Nephron progenitor cell (in vitro differentiated cells): ENCODE measurements at regions not wholly inside any gene's neighbourhood (a gene's known extent, or its start where the extent isn't known, plus 50 kb on each side); places are given as distances from the start of the nearest gene placed in this dataset.
"Not testable (repeated sequence)": the region's sequence is repeated elsewhere in the genome, so short reads cannot be mapped to it uniquely, and the experiment has no call there.

Experiments used
- DNase-seq: peaks from one replicate; pipeline ENCODE4 v3.0.0; 2021
- H3K27ac Mint-ChIP-seq: 2 replicates; pipeline ENCODE4 v1.8.0; 2021; ENCODE audit warnings: mild to moderate bottlenecking, moderate library complexity, mixed read lengths
- H3K27me3 Mint-ChIP-seq: 2 replicates; pipeline ENCODE4 v1.8.0; 2021; ENCODE audit warnings: mild to moderate bottlenecking, low read depth, mixed read lengths; ENCODE audit not compliant: poor library complexity
- H3K36me3 Mint-ChIP-seq: 2 replicates; pipeline ENCODE4 v1.8.0; 2021; ENCODE audit warnings: low read depth, mixed read lengths
- H3K4me1 Mint-ChIP-seq: 2 replicates; pipeline ENCODE4 v1.8.0; 2021; ENCODE audit warnings: mixed read lengths
- H3K4me3 Mint-ChIP-seq: 2 replicates; pipeline ENCODE4 v1.8.0; 2021; ENCODE audit warnings: mild to moderate bottlenecking, moderate library complexity, mixed read lengths
- H3K9me3 Mint-ChIP-seq: 2 replicates; pipeline ENCODE4 v1.8.0; 2021; ENCODE audit warnings: mild to moderate bottlenecking, moderate library complexity, mixed read lengths
- CTCF ChIP-seq: fragments of 200-600 bp; sonication (generic); IDR thresholded peaks from 2 replicates; pipeline ENCODE4 v1.5.0; 2021; ENCODE audit warnings: antibody characterized with exemption

GRCh38 chr20:51945881-51946280 is 143.6 kb upstream of the SALL4 start:
- no peak for TF ChIP-seq CTCF
- Mint-ChIP-seq H3K4me3 (no peak overlapping the region), H3K27ac (no peak overlapping the region), H3K4me1 (peaks cover 22% of the 10 kb centered on the region), H3K9me3 (peaks cover 12% of the 10 kb centered on the region), H3K36me3 (no peaks in the 10 kb centered on the region), H3K27me3 (no peaks in the 10 kb centered on the region)
- no peak for DNase-seq

GRCh38 chr20:51945177-51945576 is 142.9 kb upstream of the SALL4 start:
- DNase-seq: no peak
- H3K27ac Mint-ChIP-seq: no peak overlapping the region
- H3K4me1 Mint-ChIP-seq: peaks cover 22% of the 10 kb centered on the region
- H3K27me3 Mint-ChIP-seq: no peaks in the 10 kb centered on the region
- no peak for TF ChIP-seq CTCF
- H3K36me3 Mint-ChIP-seq: no peaks in the 10 kb centered on the region
- peaks cover 12% of the 10 kb centered on the region for H3K9me3 Mint-ChIP-seq
- H3K4me3 Mint-ChIP-seq: no peak overlapping the region

- Mint-ChIP-seq H3K27ac (no peak overlapping the region), H3K4me1 (peaks cover 18% of the 10 kb centered on the region), H3K4me3 (no peak overlapping the region), H3K9me3 (peaks cover 20% of the 10 kb centered on the region), H3K36me3 (peaks cover 4% of the 10 kb centered on the region), H3K27me3 (no peaks in the 10 kb centered on the region)
- no peak for TF ChIP-seq CTCF
- DNase-seq: no peak
These were observed 141.4 kb upstream of the SALL4 start for GRCh38 chr20:51943761-51944160.

- H3K27me3 Mint-ChIP-seq, H3K27ac Mint-ChIP-seq: not testable (repeated sequence)
These were observed 141.0 kb upstream of the SALL4 start for GRCh38 chr20:51943326-51943725.

GRCh38 chr20:51941503-51941902 is 139.2 kb upstream of the SALL4 start:
- H3K9me3 Mint-ChIP-seq: peaks cover 20% of the 10 kb centered on the region
- H3K36me3 Mint-ChIP-seq: peaks cover 4% of the 10 kb centered on the region
- no peak for DNase-seq
- H3K4me1 Mint-ChIP-seq: peaks cover 13% of the 10 kb centered on the region
- TF ChIP-seq CTCF: no peak
- H3K27ac Mint-ChIP-seq: peak overlapping the region; percentile 83
- H3K4me3 Mint-ChIP-seq: no peak overlapping the region
- H3K27me3 Mint-ChIP-seq: no peaks in the 10 kb centered on the region

More at GRCh38 chr20:51943326-51943725, 141.0 kb upstream of the SALL4 start:
- DNase-seq, H3K36me3 Mint-ChIP-seq, H3K4me3 Mint-ChIP-seq: not testable (repeated sequence)
- H3K9me3 Mint-ChIP-seq: peaks cover 20% of the 10 kb centered on the region
- peaks cover 18% of the 10 kb centered on the region for H3K4me1 Mint-ChIP-seq

- peaks cover 16% of the 10 kb centered on the region for H3K4me1 Mint-ChIP-seq
- peak overlapping the region; percentile 89 for H3K27ac Mint-ChIP-seq
- no peak for TF ChIP-seq CTCF
- no peaks in the 10 kb centered on the region for H3K27me3 Mint-ChIP-seq
- peaks cover 13% of the 10 kb centered on the region for H3K9me3 Mint-ChIP-seq
- peaks cover 4% of the 10 kb centered on the region for H3K36me3 Mint-ChIP-seq
- no peak for DNase-seq
- H3K4me3 Mint-ChIP-seq: no peak overlapping the region
These were observed 136.9 kb upstream of the SALL4 start for GRCh38 chr20:51939259-51939585.
